Activated CD4-positive, alpha-beta memory T cell treated with anti-CD3 and anti-CD28 coated beads for 36 hours (primary cell): ENCODE measurements at regions not wholly inside any gene's neighbourhood (a gene's known extent, or its start where the extent isn't known, plus 50 kb on each side); places are given as distances from the start of the nearest gene placed in this dataset.
"Not testable (repeated sequence)": the region's sequence is repeated elsewhere in the genome, so short reads cannot be mapped to it uniquely, and the experiment has no call there.

ENCODE experiments used
- CTCF ChIA-PET: fragments of 350-600 bp; sonication (Branson Sonifier 250); formaldehyde crosslinking; loops from one replicate; lab custom pipeline; 2021; ENCODE audit warnings: antibody characterized with exemption, inconsistent platforms; lab: Charles Lee
- POLR2A ChIA-PET: fragments of 350-600 bp; sonication (Branson Sonifier 250); formaldehyde crosslinking; loops from one replicate; lab custom pipeline; 2021; ENCODE audit warnings: antibody characterized with exemption; lab: Charles Lee
- DNase-seq: peaks from one replicate; pipeline ENCODE4 v3.0.0-alpha.2; 2020
- H3K27ac Mint-ChIP-seq: one replicate; pipeline ENCODE4 v1.8.0; 2021; ENCODE audit warnings: mixed read lengths
- H3K27me3 Mint-ChIP-seq: one replicate; pipeline ENCODE4 v1.8.0; 2021; ENCODE audit warnings: mixed read lengths
- H3K36me3 Mint-ChIP-seq: one replicate; pipeline ENCODE4 v1.8.0; 2021; ENCODE audit warnings: mixed read lengths
- H3K4me1 Mint-ChIP-seq: one replicate; pipeline ENCODE4 v1.8.0; 2021; ENCODE audit warnings: low read depth, mixed read lengths
- H3K4me3 Mint-ChIP-seq: one replicate; pipeline ENCODE4 v1.8.0; 2021; ENCODE audit warnings: mild to moderate bottlenecking, mixed read lengths
- H3K9me3 Mint-ChIP-seq: one replicate; pipeline ENCODE4 v1.8.0; 2021; ENCODE audit warnings: mixed read lengths
- intact Hi-C: fragments of 100-400 bp; cut with micrococcal nuclease; formaldehyde crosslinking; loops from one replicate; pipeline ENCODE4 v1.15.1; 2023

- Mint-ChIP-seq H3K36me3 (peaks cover 7% of the 10 kb centered on the region), H3K4me3 (no peak overlapping the region), H3K9me3 (peaks cover 19% of the 10 kb centered on the region), H3K27ac (no peak overlapping the region), H3K27me3 (peaks cover 12% of the 10 kb centered on the region), H3K4me1 (no peaks in the 10 kb centered on the region)
- intact Hi-C loops, result no loop called here
- ChIA-PET CTCF (no interaction called here), POLR2A (no interaction called here)
- no peak for DNase-seq
These were observed 52.0 kb upstream of the CPM start for GRCh38 chr12:68984796-68985573.

- CTCF ChIA-PET, H3K4me3 Mint-ChIP-seq, H3K27me3 Mint-ChIP-seq, POLR2A ChIA-PET, H3K36me3 Mint-ChIP-seq, intact Hi-C loops, H3K27ac Mint-ChIP-seq, DNase-seq, H3K4me1 Mint-ChIP-seq: not testable (repeated sequence)
- H3K9me3 Mint-ChIP-seq, result peaks cover 19% of the 10 kb centered on the region
These were observed 64.6 kb upstream of the CPM start for GRCh38 chr12:68997526-68997925.

- intact Hi-C loops, result no loop called here
- Mint-ChIP-seq H3K4me1 (no peaks in the 10 kb centered on the region), H3K36me3 (no peaks in the 10 kb centered on the region), H3K27ac (no peak overlapping the region), H3K27me3 (no peaks in the 10 kb centered on the region), H3K9me3 (peaks cover 19% of the 10 kb centered on the region), H3K4me3 (no peak overlapping the region)
- no peak for DNase-seq
- CTCF ChIA-PET, result no interaction called here
- POLR2A ChIA-PET, result no interaction called here
These were observed 65.1 kb upstream of the CPM start for GRCh38 chr12:68998041-68998440.

GRCh38 chr12:69000074-69000473 is 67.1 kb upstream of the CPM start:
- intact Hi-C loops, result no loop called here
- H3K36me3 Mint-ChIP-seq, result no peaks in the 10 kb centered on the region
- peaks cover 1% of the 10 kb centered on the region for H3K27me3 Mint-ChIP-seq
- no peaks in the 10 kb centered on the region for H3K4me1 Mint-ChIP-seq
- ChIA-PET POLR2A (no interaction called here), CTCF (interaction anchor here (1.1 kb wide), 1 partner anchor 70 kb away, joined by 3 read pairs; no protein-coding TSS in a partner anchor)
- no peak for DNase-seq
- no peak overlapping the region for H3K4me3 Mint-ChIP-seq
- H3K27ac Mint-ChIP-seq, result no peak overlapping the region
- H3K9me3 Mint-ChIP-seq, result peaks cover 15% of the 10 kb centered on the region

GRCh38 chr12:69000540-69001243 is 67.7 kb upstream of the CPM start:
- Mint-ChIP-seq H3K36me3 (no peaks in the 10 kb centered on the region), H3K4me1 (no peaks in the 10 kb centered on the region), H3K27ac (no peak overlapping the region), H3K27me3 (peaks cover 1% of the 10 kb centered on the region), H3K9me3 (peaks cover 15% of the 10 kb centered on the region), H3K4me3 (no peak overlapping the region)
- no peak for DNase-seq
- ChIA-PET CTCF (interaction anchor here (1.1 to 1.3 kb wide), 2 partner anchors 33 to 69 kb away, joined by 3 read pairs; no protein-coding TSS in a partner anchor), POLR2A (no interaction called here)
- intact Hi-C loops, result no loop called here

- CTCF ChIA-PET, result interaction anchor here (1.3 kb wide), 1 partner anchor 34 kb away, joined by 3 read pairs; no protein-coding TSS in a partner anchor
- no peaks in the 10 kb centered on the region for H3K4me1 Mint-ChIP-seq
- peaks cover 15% of the 10 kb centered on the region for H3K9me3 Mint-ChIP-seq
- no peak overlapping the region for H3K27ac Mint-ChIP-seq
- intact Hi-C loops, result no loop called here
- POLR2A ChIA-PET, result no interaction called here
- no peak for DNase-seq
- no peak overlapping the region for H3K4me3 Mint-ChIP-seq
- H3K27me3 Mint-ChIP-seq, result peaks cover 1% of the 10 kb centered on the region
- no peaks in the 10 kb centered on the region for H3K36me3 Mint-ChIP-seq
These were observed 68.3 kb upstream of the CPM start for GRCh38 chr12:69001251-69001650.

- CTCF ChIA-PET, result no interaction called here
- POLR2A ChIA-PET, result no interaction called here
- H3K27ac Mint-ChIP-seq, result no peak overlapping the region
- no peak overlapping the region for H3K4me3 Mint-ChIP-seq
- peaks cover 10% of the 10 kb centered on the region for H3K4me1 Mint-ChIP-seq
- intact Hi-C loops, result no loop called here
- no peak for DNase-seq
- H3K27me3 Mint-ChIP-seq, result peaks cover 3% of the 10 kb centered on the region
- peaks cover 4% of the 10 kb centered on the region for H3K9me3 Mint-ChIP-seq
- no peaks in the 10 kb centered on the region for H3K36me3 Mint-ChIP-seq
These were observed 70.0 kb upstream of the CPM start for GRCh38 chr12:69002969-69003368.

GRCh38 chr12:69003991-69004390 is 71.0 kb upstream of the CPM start:
- intact Hi-C loops, result no loop called here
- no peaks in the 10 kb centered on the region for H3K36me3 Mint-ChIP-seq
- no peak for DNase-seq
- H3K9me3 Mint-ChIP-seq, result peaks cover 4% of the 10 kb centered on the region
- H3K4me3 Mint-ChIP-seq, result no peak overlapping the region
- CTCF ChIA-PET, result no interaction called here
- peaks cover 11% of the 10 kb centered on the region for H3K4me1 Mint-ChIP-seq
- H3K27ac Mint-ChIP-seq, result no peak overlapping the region
- POLR2A ChIA-PET, result no interaction called here
- H3K27me3 Mint-ChIP-seq, result peaks cover 6% of the 10 kb centered on the region

GRCh38 chr12:69007101-69007854 is 74.3 kb upstream of the CPM start:
- peaks cover 11% of the 10 kb centered on the region for H3K4me1 Mint-ChIP-seq
- peaks cover 11% of the 10 kb centered on the region for H3K27me3 Mint-ChIP-seq
- DNase-seq, result peak; percentile 32
- H3K36me3 Mint-ChIP-seq, result no peaks in the 10 kb centered on the region
- POLR2A ChIA-PET, result no interaction called here
- intact Hi-C loops, result loop anchor here (2.0 kb wide), 1 partner anchor 52 kb away; no protein-coding TSS in a partner anchor
- no peak overlapping the region for H3K4me3 Mint-ChIP-seq
- CTCF ChIA-PET, result no interaction called here
- H3K27ac Mint-ChIP-seq, result no peak overlapping the region
- no peaks in the 10 kb centered on the region for H3K9me3 Mint-ChIP-seq

- peaks cover 11% of the 10 kb centered on the region for H3K27me3 Mint-ChIP-seq
- H3K27ac Mint-ChIP-seq, result no peak overlapping the region
- CTCF ChIA-PET, result no interaction called here
- H3K9me3 Mint-ChIP-seq, result no peaks in the 10 kb centered on the region
- DNase-seq, result no peak
- POLR2A ChIA-PET, result no interaction called here
- intact Hi-C loops, result loop anchor here (2.0 kb wide), 1 partner anchor 51 kb away; no protein-coding TSS in a partner anchor
- no peaks in the 10 kb centered on the region for H3K36me3 Mint-ChIP-seq
- no peak overlapping the region for H3K4me3 Mint-ChIP-seq
- peaks cover 11% of the 10 kb centered on the region for H3K4me1 Mint-ChIP-seq
These were observed 74.9 kb upstream of the CPM start for GRCh38 chr12:69007855-69008351.

- Mint-ChIP-seq H3K27me3 (peaks cover 11% of the 10 kb centered on the region), H3K4me1 (peaks cover 11% of the 10 kb centered on the region), H3K9me3 (no peaks in the 10 kb centered on the region), H3K27ac (no peak overlapping the region), H3K4me3 (no peak overlapping the region), H3K36me3 (no peaks in the 10 kb centered on the region)
- CTCF ChIA-PET, result no interaction called here
- intact Hi-C loops, result no loop called here
- no peak for DNase-seq
- POLR2A ChIA-PET, result no interaction called here
These were observed 75.5 kb upstream of the CPM start for GRCh38 chr12:69008520-69008919.

- Mint-ChIP-seq H3K27ac (no peak overlapping the region), H3K4me3 (no peak overlapping the region), H3K36me3 (no peaks in the 10 kb centered on the region), H3K27me3 (peaks cover 7% of the 10 kb centered on the region), H3K9me3 (no peaks in the 10 kb centered on the region), H3K4me1 (no peaks in the 10 kb centered on the region)
- intact Hi-C loops, result no loop called here
- ChIA-PET CTCF (no interaction called here), POLR2A (no interaction called here)
- no peak for DNase-seq
These were observed 81.1 kb upstream of the CPM start for GRCh38 chr12:69014047-69014446.
